Type B pancreatic cell (in vitro differentiated cells): ENCODE measurements at regions not wholly inside any gene's neighbourhood (a gene's known extent, or its start where the extent isn't known, plus 50 kb on each side); places are given as distances from the start of the nearest gene placed in this dataset.

ENCODE experiments used
- DNase-seq: peaks from one replicate; pipeline ENCODE4 v3.0.0; 2021; ENCODE audit warnings: mixed read lengths; ENCODE audit not compliant: unreplicated experiment; ENCODE audit errors: extremely low spot score
- H3K27ac Mint-ChIP-seq: 2 replicates; pipeline ENCODE4 v1.8.0; 2021; ENCODE audit warnings: mild to moderate bottlenecking, mixed read lengths
- H3K27me3 Mint-ChIP-seq: 2 replicates; pipeline ENCODE4 v1.8.0; 2021; ENCODE audit warnings: mixed read lengths
- H3K36me3 Mint-ChIP-seq: 2 replicates; pipeline ENCODE4 v1.8.0; 2021; ENCODE audit warnings: mixed read lengths
- H3K4me1 Mint-ChIP-seq: one replicate; pipeline ENCODE4 v1.8.0; 2021; ENCODE audit warnings: mixed read lengths; ENCODE audit not compliant: unreplicated experiment
- H3K4me3 Mint-ChIP-seq: 2 replicates; pipeline ENCODE4 v1.8.0; 2021; ENCODE audit warnings: mild to moderate bottlenecking, mixed read lengths
- H3K9me3 Mint-ChIP-seq: 2 replicates; pipeline ENCODE4 v1.8.0; 2021; ENCODE audit warnings: mixed read lengths
- CTCF ChIP-seq: fragments of 200-600 bp; sonication (generic); conservative IDR thresholded peaks from 2 replicates; pipeline ENCODE4 v1.5.0; 2021; ENCODE audit warnings: antibody characterized with exemption, mild to moderate bottlenecking

DNA sequence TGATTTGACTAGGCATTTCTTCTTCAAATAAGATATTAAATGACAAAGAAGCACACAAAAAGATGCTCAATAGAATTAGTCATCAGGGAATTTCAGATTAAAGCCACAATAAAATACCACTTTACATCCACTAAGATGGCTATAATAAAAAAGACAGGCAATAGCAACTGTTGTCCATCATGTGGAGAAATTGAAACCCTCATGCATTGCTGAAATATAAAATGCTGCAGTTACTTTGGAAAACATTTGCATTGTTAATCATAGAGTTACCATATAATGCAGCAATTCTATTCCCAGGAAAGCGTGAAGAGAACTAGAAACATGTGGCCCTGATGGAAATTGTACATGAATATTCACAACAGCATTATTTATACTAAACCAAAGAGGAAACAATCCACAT lies 605.5 kb upstream of the SLITRK1 start:
- no peak overlapping the region for H3K4me3 Mint-ChIP-seq
- H3K27ac Mint-ChIP-seq = no peak overlapping the region
- no peaks in the 10 kb centered on the region for H3K36me3 Mint-ChIP-seq
- TF ChIP-seq CTCF = no peak
- no peaks in the 10 kb centered on the region for H3K27me3 Mint-ChIP-seq
- no peaks in the 10 kb centered on the region for H3K9me3 Mint-ChIP-seq
- DNase-seq = no peak
- no peaks in the 10 kb centered on the region for H3K4me1 Mint-ChIP-seq

GRCh38 chr13:84481958-84482357 lies 599.7 kb upstream of the SLITRK1 start:
- no peaks in the 10 kb centered on the region for H3K27me3 Mint-ChIP-seq
- no peaks in the 10 kb centered on the region for H3K36me3 Mint-ChIP-seq
- H3K4me3 Mint-ChIP-seq = no peak overlapping the region
- no peak overlapping the region for H3K27ac Mint-ChIP-seq
- no peaks in the 10 kb centered on the region for H3K9me3 Mint-ChIP-seq
- DNase-seq = no peak
- H3K4me1 Mint-ChIP-seq = no peaks in the 10 kb centered on the region
- TF ChIP-seq CTCF = no peak

GRCh38 chr13:84479656-84480055 lies 597.4 kb upstream of the SLITRK1 start:
- H3K27me3 Mint-ChIP-seq = no peaks in the 10 kb centered on the region
- no peaks in the 10 kb centered on the region for H3K36me3 Mint-ChIP-seq
- no peaks in the 10 kb centered on the region for H3K9me3 Mint-ChIP-seq
- H3K27ac Mint-ChIP-seq = no peak overlapping the region
- no peak for TF ChIP-seq CTCF
- H3K4me3 Mint-ChIP-seq = no peak overlapping the region
- no peaks in the 10 kb centered on the region for H3K4me1 Mint-ChIP-seq
- DNase-seq = no peak

DNA sequence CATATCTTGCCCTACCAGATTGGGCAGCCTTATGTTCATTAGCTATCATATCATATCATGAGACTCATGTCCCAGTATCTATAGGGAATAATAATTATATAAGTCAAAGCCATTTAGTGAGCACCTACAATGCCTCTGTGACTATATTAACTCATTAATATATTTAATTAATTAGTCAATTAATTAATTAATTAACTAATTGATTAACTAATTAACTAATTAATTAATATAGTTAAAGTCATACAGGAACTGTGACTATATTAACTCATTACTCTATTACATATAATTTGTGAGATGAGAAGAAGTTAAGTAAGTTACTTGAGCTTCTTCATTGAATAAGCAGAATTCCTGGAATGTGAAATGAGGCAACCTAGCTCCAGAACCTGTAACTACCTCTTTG lies 588.3 kb upstream of the SLITRK1 start:
- no peaks in the 10 kb centered on the region for H3K36me3 Mint-ChIP-seq
- TF ChIP-seq CTCF = no peak
- H3K27ac Mint-ChIP-seq = no peak overlapping the region
- no peak for DNase-seq
- H3K9me3 Mint-ChIP-seq = peaks cover 4% of the 10 kb centered on the region
- H3K4me3 Mint-ChIP-seq = no peak overlapping the region
- H3K27me3 Mint-ChIP-seq = no peaks in the 10 kb centered on the region
- H3K4me1 Mint-ChIP-seq = no peaks in the 10 kb centered on the region

DNA sequence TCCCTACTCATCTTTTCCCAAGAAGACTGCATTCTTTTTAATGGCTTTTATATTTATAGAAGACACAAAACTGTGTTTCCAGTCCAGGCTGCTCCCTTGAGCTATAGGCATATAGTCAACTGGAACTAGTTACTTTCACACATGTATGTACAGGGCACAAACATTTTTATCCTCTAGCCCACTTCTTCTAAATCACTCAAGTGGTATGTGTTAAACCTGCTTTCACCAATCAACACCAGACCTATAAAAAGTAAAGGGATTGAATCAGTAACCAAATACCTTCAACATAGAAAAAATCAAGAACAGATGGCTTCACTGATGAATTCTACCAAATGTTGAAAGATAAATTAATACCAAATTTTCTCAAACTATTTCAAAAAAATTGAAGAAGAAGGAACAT lies 584.2 kb upstream of the SLITRK1 start:
- DNase-seq = no peak
- TF ChIP-seq CTCF = no peak
- H3K36me3 Mint-ChIP-seq = no peaks in the 10 kb centered on the region
- no peak overlapping the region for H3K4me3 Mint-ChIP-seq
- H3K27ac Mint-ChIP-seq = no peak overlapping the region
- H3K4me1 Mint-ChIP-seq = no peaks in the 10 kb centered on the region
- no peaks in the 10 kb centered on the region for H3K27me3 Mint-ChIP-seq
- peaks cover 4% of the 10 kb centered on the region for H3K9me3 Mint-ChIP-seq

DNA sequence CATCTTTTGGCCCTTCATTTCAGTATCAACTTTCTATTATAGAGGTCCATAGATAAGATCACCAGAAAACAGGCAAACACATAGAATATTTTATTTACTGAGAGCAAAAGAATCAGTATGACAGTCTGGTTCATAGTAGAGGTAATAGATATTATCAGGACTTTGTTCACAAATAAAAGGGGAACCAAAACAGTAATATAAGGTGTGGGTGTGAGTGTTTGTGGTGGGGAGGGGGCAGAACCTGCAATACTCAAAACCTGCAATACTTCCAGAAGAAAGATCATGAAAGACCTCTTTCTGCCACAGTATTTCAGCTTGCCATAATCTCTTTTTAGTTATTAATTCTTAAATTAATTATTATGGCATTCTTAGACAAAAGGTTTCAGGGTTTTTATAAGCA lies 578.7 kb upstream of the SLITRK1 start:
- no peaks in the 10 kb centered on the region for H3K4me1 Mint-ChIP-seq
- no peak overlapping the region for H3K4me3 Mint-ChIP-seq
- H3K9me3 Mint-ChIP-seq = no peaks in the 10 kb centered on the region
- no peak for TF ChIP-seq CTCF
- no peak overlapping the region for H3K27ac Mint-ChIP-seq
- H3K27me3 Mint-ChIP-seq = no peaks in the 10 kb centered on the region
- DNase-seq = no peak
- no peaks in the 10 kb centered on the region for H3K36me3 Mint-ChIP-seq
